SK-N-MC (cell line): ENCODE measurements at regions not wholly inside any gene's neighbourhood (a gene's known extent, or its start where the extent isn't known, plus 50 kb on each side); places are given as distances from the start of the nearest gene placed in this dataset.

ENCODE experiments used
- EZH2 ChIP-seq: fragments of 200-600 bp; sonication (generic); IDR thresholded peaks from one replicate; pipeline ENCODE4 v1.6.1; 2017; ENCODE audit warnings: antibody characterized with exemption
- FOXP2 ChIP-seq: optimal IDR thresholded peaks from 2 replicates; pipeline ENCODE3; 2011; ENCODE audit warnings: mild to moderate bottlenecking, moderate library complexity; ENCODE audit not compliant: insufficient read depth; ENCODE audit errors: extremely low read length, control extremely low read depth
- POLR2AphosphoS5 ChIP-seq: IDR thresholded peaks from 2 replicates; pipeline ENCODE4 v1.6.1; 2012; ENCODE audit warnings: mild to moderate bottlenecking, low read depth, low read length, borderline replicate concordance

DNA sequence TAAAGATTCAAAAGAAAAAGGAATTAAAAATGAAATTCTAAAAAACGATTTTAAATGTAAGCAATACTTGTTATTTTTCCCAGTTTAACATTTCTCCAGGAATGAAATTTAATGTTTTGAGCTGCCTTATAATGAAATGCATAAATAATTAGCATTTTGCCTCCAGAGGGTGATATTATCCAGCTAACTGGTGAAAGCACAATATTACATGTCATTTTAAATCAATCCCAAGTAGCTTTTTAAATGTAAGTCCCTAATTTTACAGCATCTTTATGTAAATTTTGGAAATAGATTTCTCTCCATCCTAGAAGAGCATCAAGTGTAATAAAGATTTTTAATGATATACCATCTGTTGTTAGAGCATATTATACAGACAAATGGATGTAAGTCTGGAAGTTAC is 139.1 kb upstream of the P2RY1 start:
- TF ChIP-seq EZH2 (no peak), POLR2AphosphoS5 (no peak), FOXP2 (no peak)
